T-helper 17 cell (primary cell): ENCODE measurements at regions not wholly inside any gene's neighbourhood (a gene's known extent, or its start where the extent isn't known, plus 50 kb on each side); places are given as distances from the start of the nearest gene placed in this dataset.

Source experiments
- ATAC-seq: fragments of 150-1000 bp; cut with Tn5 transposase; 2 replicates; pipeline ENCODE4 v1.10.0; 2021; ENCODE audit warnings: mild to moderate bottlenecking, moderate library complexity
- DNase-seq, 3 donors: peaks; one replicate each; pipeline versions ENCODE4 v3.0.0 to v3.0.0-alpha.2; 2020 to 2021
- H3K9me3 ChIP-seq: one replicate; pipeline ENCODE4 v1.7.0; 2013; ENCODE audit warnings: low read length, mild to moderate bottlenecking; ENCODE audit not compliant: control insufficient read depth, poor library complexity, severe bottlenecking
- H3K27ac Mint-ChIP-seq: one replicate; pipeline ENCODE4 v1.8.0; 2022; ENCODE audit warnings: mild to moderate bottlenecking, moderate library complexity, mixed read lengths
- H3K27me3 Mint-ChIP-seq: one replicate; pipeline ENCODE4 v1.8.0; 2022; ENCODE audit warnings: mixed read lengths
- H3K36me3 Mint-ChIP-seq: one replicate; pipeline ENCODE4 v1.8.0; 2022; ENCODE audit warnings: low read depth, mixed read lengths
- H3K4me1 Mint-ChIP-seq: one replicate; pipeline ENCODE4 v1.8.0; 2022; ENCODE audit warnings: mild to moderate bottlenecking, mixed read lengths
- H3K4me3 Mint-ChIP-seq: one replicate; pipeline ENCODE4 v1.8.0; 2022; ENCODE audit warnings: mild to moderate bottlenecking, moderate library complexity, mixed read lengths

- Mint-ChIP-seq H3K4me1 (no peaks in the 10 kb centered on the region), H3K27ac (no peak overlapping the region), H3K36me3 (peaks cover 3% of the 10 kb centered on the region), H3K4me3 (no peak overlapping the region), H3K27me3 (peaks cover 76% of the 10 kb centered on the region)
- ATAC-seq (no peak), DNase-seq (no peak)
- no peaks in the 10 kb centered on the region for H3K9me3 ChIP-seq
Measured at GRCh38 chr16:86286991-86287663, 223.2 kb upstream of the FOXF1 start.

- Mint-ChIP-seq H3K27ac (no peak overlapping the region), H3K36me3 (peaks cover 5% of the 10 kb centered on the region), H3K4me3 (no peak overlapping the region), H3K27me3 (peaks cover 81% of the 10 kb centered on the region), H3K4me1 (no peaks in the 10 kb centered on the region)
- no peaks in the 10 kb centered on the region for H3K9me3 ChIP-seq
- DNase-seq = no peak
- ATAC-seq = no peak
Measured at GRCh38 chr16:86287664-86288201, 222.6 kb upstream of the FOXF1 start.

GRCh38 chr16:86288716-86289294 lies 221.5 kb upstream of the FOXF1 start:
- no peaks in the 10 kb centered on the region for H3K9me3 ChIP-seq
- peaks cover 7% of the 10 kb centered on the region for H3K36me3 Mint-ChIP-seq
- H3K27ac Mint-ChIP-seq = no peak overlapping the region
- DNase-seq (no peak), ATAC-seq (no peak)
- no peak overlapping the region for H3K4me3 Mint-ChIP-seq
- peaks cover 82% of the 10 kb centered on the region for H3K27me3 Mint-ChIP-seq
- H3K4me1 Mint-ChIP-seq = no peaks in the 10 kb centered on the region

DNA sequence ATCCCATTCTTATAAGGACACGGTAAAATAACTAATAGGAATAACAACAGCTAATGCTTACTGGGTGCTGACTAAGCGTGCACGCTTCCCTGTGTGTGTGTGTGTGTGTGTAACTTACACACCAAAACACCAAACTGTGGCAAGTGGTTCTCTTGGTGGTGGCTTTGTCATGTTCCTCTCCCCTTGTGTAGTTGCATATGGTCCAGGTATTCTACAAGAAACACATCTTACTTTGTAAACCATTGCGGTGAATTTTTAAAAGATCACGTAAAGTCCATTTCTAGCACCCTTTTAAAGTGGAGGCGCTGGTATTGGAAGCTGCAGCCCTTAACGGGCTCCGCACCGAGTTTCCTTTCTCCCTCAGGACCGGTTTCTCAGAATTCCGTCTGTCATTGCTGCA lies 221.0 kb upstream of the FOXF1 start:
- H3K27me3 Mint-ChIP-seq = peaks cover 87% of the 10 kb centered on the region
- H3K27ac Mint-ChIP-seq = no peak overlapping the region
- H3K9me3 ChIP-seq = no peaks in the 10 kb centered on the region
- ATAC-seq (no peak), DNase-seq (no peak)
- no peak overlapping the region for H3K4me3 Mint-ChIP-seq
- no peaks in the 10 kb centered on the region for H3K4me1 Mint-ChIP-seq
- peaks cover 7% of the 10 kb centered on the region for H3K36me3 Mint-ChIP-seq

DNA sequence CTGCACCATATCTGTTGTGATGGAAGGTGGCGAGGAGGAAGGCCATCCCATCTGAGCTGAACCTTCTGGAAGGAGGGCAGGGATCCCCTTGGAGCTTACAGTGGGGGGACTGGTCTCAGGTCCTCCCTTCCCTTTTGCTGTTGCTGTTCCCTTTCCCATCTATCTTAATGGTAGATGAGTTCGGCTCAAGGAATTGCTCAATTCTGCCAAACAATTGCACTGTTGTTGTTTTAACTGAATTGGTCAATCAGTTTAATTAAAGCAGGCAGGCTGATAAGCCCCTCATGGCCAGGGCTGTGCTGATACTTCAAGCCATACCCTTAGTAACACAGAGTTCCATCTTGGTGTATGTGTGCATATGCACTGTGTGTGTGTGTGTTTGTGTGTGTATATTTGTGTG lies 220.4 kb upstream of the FOXF1 start:
- DNase-seq (no peak), ATAC-seq (no peak)
- Mint-ChIP-seq H3K27me3 (peaks cover 89% of the 10 kb centered on the region), H3K4me3 (no peak overlapping the region), H3K36me3 (peaks cover 7% of the 10 kb centered on the region), H3K4me1 (no peaks in the 10 kb centered on the region), H3K27ac (no peak overlapping the region)
- H3K9me3 ChIP-seq = no peaks in the 10 kb centered on the region

GRCh38 chr16:86291491-86291890 lies 218.8 kb upstream of the FOXF1 start:
- peaks cover 90% of the 10 kb centered on the region for H3K27me3 Mint-ChIP-seq
- H3K27ac Mint-ChIP-seq = no peak overlapping the region
- ATAC-seq = no peak
- H3K9me3 ChIP-seq = no peaks in the 10 kb centered on the region
- no peak overlapping the region for H3K4me3 Mint-ChIP-seq
- no peak for DNase-seq
- peaks cover 7% of the 10 kb centered on the region for H3K36me3 Mint-ChIP-seq
- no peaks in the 10 kb centered on the region for H3K4me1 Mint-ChIP-seq

- no peaks in the 10 kb centered on the region for H3K4me1 Mint-ChIP-seq
- ATAC-seq = no peak
Measured at GRCh38 chr16:86292171-86292775, 218.1 kb upstream of the FOXF1 start.

GRCh38 chr16:86292942-86293341 lies 217.4 kb upstream of the FOXF1 start:
- peaks cover 5% of the 10 kb centered on the region for H3K36me3 Mint-ChIP-seq
- H3K9me3 ChIP-seq = no peaks in the 10 kb centered on the region
- H3K27me3 Mint-ChIP-seq = peaks cover 93% of the 10 kb centered on the region
- no peak overlapping the region for H3K4me3 Mint-ChIP-seq
- DNase-seq = no peak
- no peak for ATAC-seq
- H3K27ac Mint-ChIP-seq = no peak overlapping the region
- H3K4me1 Mint-ChIP-seq = no peaks in the 10 kb centered on the region

More at GRCh38 chr16:86292171-86292775, 218.1 kb upstream of the FOXF1 start:
- no peak for DNase-seq
- Mint-ChIP-seq H3K4me3 (no peak overlapping the region), H3K36me3 (peaks cover 7% of the 10 kb centered on the region), H3K27me3 (peaks cover 93% of the 10 kb centered on the region), H3K27ac (no peak overlapping the region)
- H3K9me3 ChIP-seq = no peaks in the 10 kb centered on the region

- H3K4me1 Mint-ChIP-seq = no peaks in the 10 kb centered on the region
- ATAC-seq = no peak
- peaks cover 93% of the 10 kb centered on the region for H3K27me3 Mint-ChIP-seq
- H3K9me3 ChIP-seq = no peaks in the 10 kb centered on the region
- H3K36me3 Mint-ChIP-seq = peaks cover 5% of the 10 kb centered on the region
- no peak overlapping the region for H3K4me3 Mint-ChIP-seq
- no peak overlapping the region for H3K27ac Mint-ChIP-seq
- no peak for DNase-seq
Measured at GRCh38 chr16:86293906-86294305, 216.4 kb upstream of the FOXF1 start.

- ATAC-seq (no peak), DNase-seq (no peak)
- Mint-ChIP-seq H3K27ac (no peak overlapping the region), H3K36me3 (peaks cover 5% of the 10 kb centered on the region), H3K4me3 (no peak overlapping the region), H3K27me3 (peaks cover 90% of the 10 kb centered on the region), H3K4me1 (no peaks in the 10 kb centered on the region)
- H3K9me3 ChIP-seq = no peaks in the 10 kb centered on the region
Measured at GRCh38 chr16:86294535-86295196, 215.7 kb upstream of the FOXF1 start.

- no peak overlapping the region for H3K4me3 Mint-ChIP-seq
- DNase-seq (no peak), ATAC-seq (no peak)
- peaks cover 5% of the 10 kb centered on the region for H3K36me3 Mint-ChIP-seq
- peaks cover 85% of the 10 kb centered on the region for H3K27me3 Mint-ChIP-seq
- no peak overlapping the region for H3K27ac Mint-ChIP-seq
- peaks cover 2% of the 10 kb centered on the region for H3K4me1 Mint-ChIP-seq
- no peaks in the 10 kb centered on the region for H3K9me3 ChIP-seq
Measured at GRCh38 chr16:86296256-86296655, 214.1 kb upstream of the FOXF1 start.

DNA sequence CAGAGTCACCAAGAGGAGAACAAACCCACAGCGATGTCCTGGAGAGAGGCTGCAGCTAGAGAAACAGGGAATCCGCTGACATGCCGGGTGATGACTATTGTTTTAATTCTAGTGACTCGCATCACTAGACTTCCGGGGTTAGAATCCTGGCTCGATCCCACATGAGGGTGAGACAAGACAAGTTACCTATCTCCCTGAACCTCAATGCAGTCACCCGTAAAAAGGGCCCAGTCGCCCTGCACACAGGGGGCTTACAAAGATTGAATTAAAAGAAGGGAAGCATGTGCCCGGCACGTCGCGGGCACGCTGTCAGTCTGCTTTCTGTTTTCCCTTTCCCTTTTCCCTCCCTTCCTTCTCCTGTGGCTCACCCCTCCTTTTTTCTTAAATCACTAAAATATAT lies 212.9 kb upstream of the FOXF1 start:
- H3K9me3 ChIP-seq = no peaks in the 10 kb centered on the region
- ATAC-seq (no peak), DNase-seq (no peak)
- H3K36me3 Mint-ChIP-seq = peaks cover 2% of the 10 kb centered on the region
- peaks cover 85% of the 10 kb centered on the region for H3K27me3 Mint-ChIP-seq
- H3K4me3 Mint-ChIP-seq = no peak overlapping the region
- peaks cover 2% of the 10 kb centered on the region for H3K4me1 Mint-ChIP-seq
- no peak overlapping the region for H3K27ac Mint-ChIP-seq
